Ishikawa (cell line): ENCODE measurements at regions not wholly inside any gene's neighbourhood (a gene's known extent, or its start where the extent isn't known, plus 50 kb on each side); places are given as distances from the start of the nearest gene placed in this dataset.

Source experiments
- MAX ChIP-seq: IDR thresholded peaks from 2 replicates; pipeline ENCODE4 v1.6.1; 2012
- REST ChIP-seq: IDR thresholded peaks from 2 replicates; pipeline ENCODE4 v1.6.1; 2012; ENCODE audit warnings: low read depth, mild to moderate bottlenecking

GRCh38 chr5:93676704-93677103 is 64.7 kb downstream of the POU5F2 start:
- TF ChIP-seq MAX = no peak
- TF ChIP-seq REST = no peak
